SK-N-SH treated with all-trans-retinoic acid at 6 μM for 48 hours (cell line): ENCODE measurements at regions not wholly inside any gene's neighbourhood (a gene's known extent, or its start where the extent isn't known, plus 50 kb on each side); places are given as distances from the start of the nearest gene placed in this dataset.

Experiments used
- ATAC-seq: fragments of 200-7000 bp; cut with Tn5 transposase; 3 replicates; pipeline ENCODE4 v1.9.1; 2020; ENCODE audit warnings: mild to moderate bottlenecking, moderate library complexity
- ARNTL ChIP-seq: fragments of 450-650 bp; formaldehyde crosslinking; IDR thresholded peaks from 2 replicates; pipeline ENCODE4 v1.5.0; 2020; ENCODE audit warnings: low read depth, mild to moderate bottlenecking, moderate library complexity, borderline replicate concordance
- BACH2 ChIP-seq: fragments of 250-450 bp; sonication (Bioruptor Pico); IDR thresholded peaks from 2 replicates; pipeline ENCODE4 v1.9.0; 2021; ENCODE audit warnings: mild to moderate bottlenecking, borderline replicate concordance
- CSDC2 ChIP-seq: fragments of 250-450 bp; sonication (Bioruptor Pico); IDR thresholded peaks from 2 replicates; pipeline ENCODE4 v1.5.0; 2020; ENCODE audit warnings: mild to moderate bottlenecking, moderate library complexity
- ESRRG ChIP-seq: fragments of 250-450 bp; sonication (Bioruptor Pico); IDR thresholded peaks from 2 replicates; pipeline ENCODE4 v1.6.1; 2021; ENCODE audit warnings: mild to moderate bottlenecking
- GLIS3 ChIP-seq: fragments of 250-450 bp; sonication (Bioruptor Pico); IDR thresholded peaks from 2 replicates; pipeline ENCODE4 v1.5.0; 2020; ENCODE audit warnings: mild to moderate bottlenecking, moderate library complexity
- ISL1 ChIP-seq: fragments of 250-450 bp; sonication (Bioruptor Pico); IDR thresholded peaks from 2 replicates; pipeline ENCODE4 v2.1.2; 2022; ENCODE audit warnings: mild to moderate bottlenecking, moderate library complexity
- OSR1 ChIP-seq: fragments of 250-450 bp; sonication (Bioruptor Pico); IDR thresholded peaks from 2 replicates; pipeline ENCODE4 v1.8.0; 2022; ENCODE audit warnings: moderate library complexity, mild to moderate bottlenecking, inconsistent platforms
- PPARA ChIP-seq: fragments of 250-450 bp; sonication (Bioruptor Pico); IDR thresholded peaks from 2 replicates; pipeline ENCODE4 v1.5.0; 2020; ENCODE audit warnings: mild to moderate bottlenecking, borderline replicate concordance
- RARB ChIP-seq: fragments of 250-450 bp; sonication (Bioruptor Pico); IDR thresholded peaks from 2 replicates; pipeline ENCODE4 v1.8.0; 2021; ENCODE audit warnings: mild to moderate bottlenecking, moderate library complexity
- SNAI2 ChIP-seq: fragments of 250-450 bp; sonication (Bioruptor Pico); IDR thresholded peaks from 2 replicates; pipeline ENCODE4 v1.5.0; 2020; ENCODE audit warnings: mild to moderate bottlenecking, moderate library complexity
- TOX ChIP-seq: fragments of 250-450 bp; sonication (Bioruptor Pico); IDR thresholded peaks from 2 replicates; pipeline ENCODE4 v1.8.0; 2021; ENCODE audit warnings: mild to moderate bottlenecking, moderate library complexity, borderline replicate concordance
- ZC3H10 ChIP-seq: fragments of 250-450 bp; sonication (Bioruptor Pico); IDR thresholded peaks from 2 replicates; pipeline ENCODE4 v1.5.1; 2021; ENCODE audit warnings: mild to moderate bottlenecking, moderate library complexity
- ZFP3 ChIP-seq: fragments of 250-450 bp; sonication (Bioruptor Pico); IDR thresholded peaks from 2 replicates; pipeline ENCODE4 v1.5.0; 2020; ENCODE audit warnings: mild to moderate bottlenecking, moderate library complexity
- ZFP30 ChIP-seq: fragments of 450-650 bp; formaldehyde crosslinking; IDR thresholded peaks from 2 replicates; pipeline ENCODE4 v1.5.0; 2022; ENCODE audit warnings: mild to moderate bottlenecking, moderate library complexity
- ZNF565 ChIP-seq: fragments of 450-650 bp; formaldehyde crosslinking; conservative IDR thresholded peaks from 2 replicates; pipeline ENCODE4 v1.5.0; 2020; ENCODE audit warnings: low read depth, mild to moderate bottlenecking, moderate library complexity
- ZNF70 ChIP-seq: fragments of 450-650 bp; formaldehyde crosslinking; IDR thresholded peaks from 2 replicates; pipeline ENCODE4 v1.5.0; 2020; ENCODE audit warnings: mild to moderate bottlenecking, moderate library complexity
- ZNF8 ChIP-seq: fragments of 450-650 bp; formaldehyde crosslinking; IDR thresholded peaks from 2 replicates; pipeline ENCODE4 v1.5.0; 2020; ENCODE audit warnings: mild to moderate bottlenecking, moderate library complexity
- TF ChIP-seq, protein P1 (sequence below): fragments of 250-450 bp; sonication (Bioruptor Pico); IDR thresholded peaks from 2 replicates; pipeline ENCODE4 v1.8.0; 2021; ENCODE audit warnings: low read depth, mild to moderate bottlenecking, moderate library complexity, borderline replicate concordance
- TF ChIP-seq, protein P2 (sequence below): fragments of 250-450 bp; sonication (Bioruptor Pico); IDR thresholded peaks from 2 replicates; pipeline ENCODE4 v1.5.0; 2020; ENCODE audit warnings: mild to moderate bottlenecking, moderate library complexity
- TF ChIP-seq, protein P3 (sequence below): fragments of 250-450 bp; sonication (Bioruptor Pico); IDR thresholded peaks from 2 replicates; pipeline ENCODE4 v1.5.1; 2020; ENCODE audit warnings: low read depth, mild to moderate bottlenecking, moderate library complexity
- TF ChIP-seq, protein P4 (sequence below): fragments of 250-450 bp; sonication (Bioruptor Pico); IDR thresholded peaks from 2 replicates; pipeline ENCODE4 v1.8.0; 2020; ENCODE audit warnings: mild to moderate bottlenecking, moderate library complexity, borderline replicate concordance

DNA sequence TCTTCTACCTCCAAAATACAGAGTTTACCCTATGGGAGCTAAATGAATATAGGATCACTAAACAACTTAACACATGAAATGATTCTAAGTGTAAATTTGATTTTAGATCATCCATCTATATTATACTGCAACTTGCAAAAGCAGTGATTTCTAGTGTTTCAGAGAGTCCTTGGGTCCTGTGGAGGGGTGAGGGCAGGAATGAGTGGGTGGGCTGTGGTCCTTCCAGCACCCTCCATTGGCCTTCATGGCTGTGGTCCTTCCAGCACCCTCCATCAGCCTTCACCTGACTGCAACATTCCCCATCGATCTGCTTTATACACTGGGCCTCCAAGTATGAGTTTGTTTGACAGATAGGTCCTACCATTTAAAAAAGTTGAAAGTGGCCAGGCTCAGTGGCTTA, 70.5 kb downstream of the TTC6 start:
- no peak for TF ChIP-seq GLIS3 (CRISPR knock-in tag)
- TF ChIP-seq CSDC2 (CRISPR knock-in tag) = no peak
- no peak for TF ChIP-seq ZFP3 (CRISPR knock-in tag)
- TF ChIP-seq ESRRG (CRISPR knock-in tag) = no peak
- no peak for TF ChIP-seq SNAI2 (CRISPR knock-in tag)
- TF ChIP-seq BACH2 (CRISPR knock-in tag) = no peak
- TF ChIP-seq PPARA (CRISPR knock-in tag) = no peak
- no peak for TF ChIP-seq TOX (CRISPR knock-in tag)
- TF ChIP-seq RARB (CRISPR knock-in tag) = no peak
- no peak for TF ChIP-seq ZC3H10
- TF ChIP-seq, protein P1, sequence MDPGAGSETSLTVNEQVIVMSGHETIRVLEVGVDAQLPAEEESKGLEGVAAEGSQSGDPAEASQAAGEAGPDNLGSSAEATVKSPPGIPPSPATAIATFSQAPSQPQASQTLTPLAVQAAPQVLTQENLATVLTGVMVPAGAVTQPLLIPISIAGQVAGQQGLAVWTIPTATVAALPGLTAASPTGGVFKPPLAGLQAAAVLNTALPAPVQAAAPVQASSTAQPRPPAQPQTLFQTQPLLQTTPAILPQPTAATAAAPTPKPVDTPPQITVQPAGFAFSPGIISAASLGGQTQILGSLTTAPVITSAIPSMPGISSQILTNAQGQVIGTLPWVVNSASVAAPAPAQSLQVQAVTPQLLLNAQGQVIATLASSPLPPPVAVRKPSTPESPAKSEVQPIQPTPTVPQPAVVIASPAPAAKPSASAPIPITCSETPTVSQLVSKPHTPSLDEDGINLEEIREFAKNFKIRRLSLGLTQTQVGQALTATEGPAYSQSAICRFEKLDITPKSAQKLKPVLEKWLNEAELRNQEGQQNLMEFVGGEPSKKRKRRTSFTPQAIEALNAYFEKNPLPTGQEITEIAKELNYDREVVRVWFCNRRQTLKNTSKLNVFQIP = no peak
- TF ChIP-seq ZFP30 (CRISPR knock-in tag) = no peak
- TF ChIP-seq, protein P2, sequence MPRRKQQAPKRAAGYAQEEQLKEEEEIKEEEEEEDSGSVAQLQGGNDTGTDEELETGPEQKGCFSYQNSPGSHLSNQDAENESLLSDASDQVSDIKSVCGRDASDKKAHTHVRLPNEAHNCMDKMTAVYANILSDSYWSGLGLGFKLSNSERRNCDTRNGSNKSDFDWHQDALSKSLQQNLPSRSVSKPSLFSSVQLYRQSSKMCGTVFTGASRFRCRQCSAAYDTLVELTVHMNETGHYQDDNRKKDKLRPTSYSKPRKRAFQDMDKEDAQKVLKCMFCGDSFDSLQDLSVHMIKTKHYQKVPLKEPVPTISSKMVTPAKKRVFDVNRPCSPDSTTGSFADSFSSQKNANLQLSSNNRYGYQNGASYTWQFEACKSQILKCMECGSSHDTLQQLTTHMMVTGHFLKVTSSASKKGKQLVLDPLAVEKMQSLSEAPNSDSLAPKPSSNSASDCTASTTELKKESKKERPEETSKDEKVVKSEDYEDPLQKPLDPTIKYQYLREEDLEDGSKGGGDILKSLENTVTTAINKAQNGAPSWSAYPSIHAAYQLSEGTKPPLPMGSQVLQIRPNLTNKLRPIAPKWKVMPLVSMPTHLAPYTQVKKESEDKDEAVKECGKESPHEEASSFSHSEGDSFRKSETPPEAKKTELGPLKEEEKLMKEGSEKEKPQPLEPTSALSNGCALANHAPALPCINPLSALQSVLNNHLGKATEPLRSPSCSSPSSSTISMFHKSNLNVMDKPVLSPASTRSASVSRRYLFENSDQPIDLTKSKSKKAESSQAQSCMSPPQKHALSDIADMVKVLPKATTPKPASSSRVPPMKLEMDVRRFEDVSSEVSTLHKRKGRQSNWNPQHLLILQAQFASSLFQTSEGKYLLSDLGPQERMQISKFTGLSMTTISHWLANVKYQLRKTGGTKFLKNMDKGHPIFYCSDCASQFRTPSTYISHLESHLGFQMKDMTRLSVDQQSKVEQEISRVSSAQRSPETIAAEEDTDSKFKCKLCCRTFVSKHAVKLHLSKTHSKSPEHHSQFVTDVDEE = no peak
- TF ChIP-seq, protein P3, sequence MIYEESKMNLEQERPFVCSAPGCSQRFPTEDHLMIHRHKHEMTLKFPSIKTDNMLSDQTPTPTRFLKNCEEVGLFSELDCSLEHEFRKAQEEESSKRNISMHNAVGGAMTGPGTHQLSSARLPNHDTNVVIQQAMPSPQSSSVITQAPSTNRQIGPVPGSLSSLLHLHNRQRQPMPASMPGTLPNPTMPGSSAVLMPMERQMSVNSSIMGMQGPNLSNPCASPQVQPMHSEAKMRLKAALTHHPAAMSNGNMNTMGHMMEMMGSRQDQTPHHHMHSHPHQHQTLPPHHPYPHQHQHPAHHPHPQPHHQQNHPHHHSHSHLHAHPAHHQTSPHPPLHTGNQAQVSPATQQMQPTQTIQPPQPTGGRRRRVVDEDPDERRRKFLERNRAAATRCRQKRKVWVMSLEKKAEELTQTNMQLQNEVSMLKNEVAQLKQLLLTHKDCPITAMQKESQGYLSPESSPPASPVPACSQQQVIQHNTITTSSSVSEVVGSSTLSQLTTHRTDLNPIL (CRISPR knock-in tag) = no peak
- no peak for TF ChIP-seq ZNF70 (CRISPR knock-in tag)
- no peak for TF ChIP-seq ZNF8 (CRISPR knock-in tag)
- TF ChIP-seq OSR1 = no peak
- ATAC-seq = no peak

DNA sequence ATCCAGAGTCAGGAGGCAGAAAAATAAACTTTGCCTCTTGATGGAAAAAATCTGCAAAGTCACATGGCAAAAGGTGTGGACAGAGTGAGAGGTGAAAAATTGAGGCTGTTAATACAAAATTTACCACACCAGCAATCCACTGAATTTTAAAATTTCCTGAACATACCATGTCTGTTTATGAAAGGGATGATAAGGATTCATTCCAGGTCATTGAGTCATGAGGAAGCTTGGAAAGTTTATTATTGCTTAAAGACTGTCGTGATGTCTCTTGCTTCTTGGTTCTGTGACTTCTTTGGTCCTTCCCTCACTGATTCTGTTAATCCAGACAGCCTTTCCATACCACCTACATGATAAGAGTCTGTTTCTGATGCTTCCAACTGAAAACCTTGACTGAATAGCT, 73.2 kb downstream of the TTC6 start:
- ATAC-seq = no peak
- TF ChIP-seq, protein P4, sequence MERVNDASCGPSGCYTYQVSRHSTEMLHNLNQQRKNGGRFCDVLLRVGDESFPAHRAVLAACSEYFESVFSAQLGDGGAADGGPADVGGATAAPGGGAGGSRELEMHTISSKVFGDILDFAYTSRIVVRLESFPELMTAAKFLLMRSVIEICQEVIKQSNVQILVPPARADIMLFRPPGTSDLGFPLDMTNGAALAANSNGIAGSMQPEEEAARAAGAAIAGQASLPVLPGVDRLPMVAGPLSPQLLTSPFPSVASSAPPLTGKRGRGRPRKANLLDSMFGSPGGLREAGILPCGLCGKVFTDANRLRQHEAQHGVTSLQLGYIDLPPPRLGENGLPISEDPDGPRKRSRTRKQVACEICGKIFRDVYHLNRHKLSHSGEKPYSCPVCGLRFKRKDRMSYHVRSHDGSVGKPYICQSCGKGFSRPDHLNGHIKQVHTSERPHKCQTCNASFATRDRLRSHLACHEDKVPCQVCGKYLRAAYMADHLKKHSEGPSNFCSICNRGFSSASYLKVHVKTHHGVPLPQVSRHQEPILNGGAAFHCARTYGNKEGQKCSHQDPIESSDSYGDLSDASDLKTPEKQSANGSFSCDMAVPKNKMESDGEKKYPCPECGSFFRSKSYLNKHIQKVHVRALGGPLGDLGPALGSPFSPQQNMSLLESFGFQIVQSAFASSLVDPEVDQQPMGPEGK (CRISPR knock-in tag) = no peak
- TF ChIP-seq ZNF8 (CRISPR knock-in tag) (no peak), ARNTL (CRISPR knock-in tag) (no peak)

DNA sequence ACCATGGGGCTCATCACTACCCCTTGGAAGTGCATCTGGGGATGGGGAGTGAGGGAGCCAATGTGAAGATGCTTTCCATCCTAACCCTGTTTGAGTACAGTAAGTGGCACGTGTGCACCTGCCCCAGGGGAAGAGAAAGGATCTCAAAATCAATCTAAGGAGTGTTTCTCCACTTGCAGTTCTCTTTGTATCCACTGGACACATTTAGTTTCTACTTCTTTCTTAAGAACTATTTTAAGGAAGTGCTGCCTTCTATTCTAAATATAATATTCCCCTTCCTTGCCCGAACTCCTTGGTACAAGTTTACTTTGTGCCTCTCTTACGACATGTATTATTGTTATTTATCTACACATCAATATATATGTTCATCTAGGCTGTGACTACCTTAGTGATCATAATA, 73.8 kb downstream of the TTC6 start:
- TF ChIP-seq ISL1 (CRISPR knock-in tag) (no peak), ZC3H10 (no peak), SNAI2 (CRISPR knock-in tag) (no peak), ARNTL (CRISPR knock-in tag) (no peak), GLIS3 (CRISPR knock-in tag) (no peak), ZNF8 (CRISPR knock-in tag) (no peak), ZNF565 (CRISPR knock-in tag) (no peak), TOX (CRISPR knock-in tag) (no peak)
- TF ChIP-seq, protein P4 (CRISPR knock-in tag) = no peak
- TF ChIP-seq, protein P3 (CRISPR knock-in tag) = no peak
- TF ChIP-seq, protein P2 = no peak
- no peak for ATAC-seq
